ENCODE measurements at regions not wholly inside any gene's neighbourhood (a gene's known extent, or its start where the extent isn't known, plus 50 kb on each side); places are given as distances from the start of the nearest gene placed in this dataset.
"Not testable (repeated sequence)": the region's sequence is repeated elsewhere in the genome, so short reads cannot be mapped to it uniquely, and the experiment has no call there.

DNA sequence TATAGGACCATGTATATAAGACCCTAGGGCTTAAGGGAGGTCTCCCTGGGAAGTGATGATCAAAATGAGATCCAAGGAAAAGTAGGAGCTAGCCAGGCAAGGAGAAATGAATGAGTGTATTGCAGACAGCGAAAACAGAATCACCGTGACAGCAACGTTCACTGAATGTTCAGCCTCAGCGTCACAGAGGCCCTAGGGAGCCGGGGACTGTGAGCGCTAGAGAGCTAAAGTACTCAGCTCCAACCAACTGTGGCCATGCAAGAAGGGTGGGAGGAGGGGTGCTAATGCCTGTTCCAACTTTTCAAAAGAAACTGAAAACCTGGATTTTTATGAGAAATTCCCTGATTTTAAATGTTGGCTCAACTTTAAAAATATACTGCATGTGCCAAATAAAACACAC is 105.5 kb upstream of the CCND2 start:
- no peak for DNase-seq (ENCODE audit: low read depth, low spot score)
- in situ Hi-C loops (cut with HindIII; ENCODE audit: low pct_unique_long_range_greater_than_20kb, low sequenced_read_pairs): no loop called here

DNA sequence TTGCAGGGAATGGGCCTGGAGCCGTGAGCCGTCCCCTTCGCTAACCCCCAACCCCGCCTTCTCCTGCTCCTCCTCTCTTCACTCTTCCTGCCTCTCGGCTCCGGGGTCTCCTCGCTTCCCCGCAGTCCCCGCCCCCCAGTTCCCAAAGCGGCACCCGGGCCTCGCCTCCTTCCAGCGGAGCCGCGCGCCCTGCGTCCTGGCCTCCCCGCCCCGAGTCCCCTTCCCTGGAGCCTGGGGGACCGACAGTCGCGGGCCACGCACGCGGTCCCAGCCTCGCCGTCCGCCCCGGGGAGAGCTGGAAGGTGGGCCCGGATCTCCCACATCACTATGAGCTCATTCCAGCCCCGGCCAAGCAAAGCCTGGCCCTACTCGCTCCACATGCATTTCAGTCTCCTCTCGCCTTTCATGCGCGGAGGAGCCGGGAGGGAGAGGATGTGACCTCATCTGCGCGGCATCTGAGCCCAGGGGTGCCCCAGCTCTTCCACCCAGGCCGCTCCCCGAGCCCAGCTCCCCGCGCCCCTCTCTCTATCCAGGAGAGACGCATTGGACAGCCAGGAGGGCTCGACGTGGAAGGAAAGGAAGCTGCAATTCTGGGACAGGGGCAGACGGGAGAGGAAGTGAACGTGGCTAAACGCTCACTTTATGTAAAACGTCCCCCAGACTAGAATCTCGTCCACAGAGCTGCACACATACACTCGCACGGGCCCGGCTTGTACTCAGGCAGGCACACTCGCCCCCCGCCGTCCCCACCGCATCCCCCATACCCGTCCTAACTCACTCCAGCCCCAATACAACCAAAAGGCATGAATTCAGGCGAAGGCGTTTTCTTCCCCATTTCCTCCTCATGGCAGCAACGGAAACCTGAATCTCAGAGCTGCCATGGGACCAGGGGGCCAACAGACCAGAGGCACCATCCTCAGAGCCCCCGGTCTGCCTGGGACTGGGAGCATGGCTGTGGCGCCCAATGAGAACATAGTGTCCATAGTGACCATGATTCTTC is 108.7 kb upstream of the CCND2 start:
- no peak for DNase-seq (ENCODE audit: low read depth, low spot score)
- in situ Hi-C loops (cut with HindIII; ENCODE audit: low pct_unique_long_range_greater_than_20kb, low sequenced_read_pairs): no loop called here

DNA sequence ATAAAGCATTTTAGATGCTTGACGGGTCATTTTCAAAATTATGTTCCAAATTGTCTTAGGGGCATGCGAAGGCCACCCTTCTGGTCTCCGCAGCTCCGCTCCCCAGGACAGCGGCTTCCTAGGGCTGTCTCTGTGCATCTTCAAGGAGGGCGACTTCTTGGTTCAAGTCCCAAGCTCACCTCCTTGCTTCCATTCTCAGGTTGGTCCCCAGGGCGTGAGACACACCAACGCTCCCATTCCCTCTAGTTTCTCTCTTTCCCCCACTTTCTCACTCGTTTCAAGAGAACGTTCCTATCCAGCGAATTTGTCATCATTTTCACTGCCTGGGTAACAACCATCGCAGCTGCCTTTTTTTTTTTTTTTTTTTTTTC is 109.4 kb upstream of the CCND2 start:
- DNase-seq (ENCODE audit: low read depth, low spot score): no peak
- in situ Hi-C loops (cut with HindIII; ENCODE audit: low pct_unique_long_range_greater_than_20kb, low sequenced_read_pairs): no loop called here

GRCh38 chr12:4161718-4162117 is 111.8 kb upstream of the CCND2 start:
- DNase-seq (ENCODE audit: low read depth, low spot score): no peak
- in situ Hi-C loops (cut with HindIII; ENCODE audit: low pct_unique_long_range_greater_than_20kb, low sequenced_read_pairs): no loop called here

GRCh38 chr12:4160314-4161040 is 113.1 kb upstream of the CCND2 start:
- in situ Hi-C loops (cut with HindIII; ENCODE audit: low pct_unique_long_range_greater_than_20kb, low sequenced_read_pairs): no loop called here
- DNase-seq (ENCODE audit: low read depth, low spot score): no peak

- in situ Hi-C loops (cut with HindIII; ENCODE audit: low pct_unique_long_range_greater_than_20kb, low sequenced_read_pairs): no loop called here
- no peak for DNase-seq (ENCODE audit: low read depth, low spot score)
Measured at GRCh38 chr12:4159851-4160250, 113.7 kb upstream of the CCND2 start.

GRCh38 chr12:4158306-4158705 is 115.3 kb upstream of the CCND2 start:
- in situ Hi-C loops (cut with HindIII; ENCODE audit: low pct_unique_long_range_greater_than_20kb, low sequenced_read_pairs): no loop called here

DNA sequence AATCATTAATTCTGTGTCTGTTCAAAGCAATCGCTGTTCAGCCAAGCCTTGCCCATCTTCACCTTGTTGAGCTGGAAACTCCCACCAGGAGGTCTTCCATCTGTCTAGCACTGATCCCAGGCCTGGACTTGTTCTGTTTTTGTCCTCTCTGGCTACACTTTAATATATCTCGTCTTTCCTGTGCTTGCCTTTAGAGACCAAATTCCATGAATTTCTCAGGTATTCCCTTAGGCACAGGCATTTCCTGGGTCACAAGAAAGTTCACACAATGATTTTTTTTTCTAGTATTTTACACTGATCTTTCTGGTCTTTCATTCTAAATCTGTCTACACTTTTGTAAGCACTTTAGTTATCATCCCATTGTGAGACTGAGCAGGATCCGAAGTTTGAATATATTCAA is 116.4 kb upstream of the CCND2 start:
- in situ Hi-C loops (cut with HindIII; ENCODE audit: low pct_unique_long_range_greater_than_20kb, low sequenced_read_pairs): no loop called here
- no peak for DNase-seq (ENCODE audit: low read depth, low spot score)

More at GRCh38 chr12:4158306-4158705, 115.3 kb upstream of the CCND2 start:
- DNase-seq (ENCODE audit: low read depth, low spot score): no peak

- DNase-seq (ENCODE audit: low read depth, low spot score): no peak
- in situ Hi-C loops (cut with HindIII; ENCODE audit: low pct_unique_long_range_greater_than_20kb, low sequenced_read_pairs): no loop called here
Measured at GRCh38 chr12:4156317-4156716, 117.2 kb upstream of the CCND2 start.

DNA sequence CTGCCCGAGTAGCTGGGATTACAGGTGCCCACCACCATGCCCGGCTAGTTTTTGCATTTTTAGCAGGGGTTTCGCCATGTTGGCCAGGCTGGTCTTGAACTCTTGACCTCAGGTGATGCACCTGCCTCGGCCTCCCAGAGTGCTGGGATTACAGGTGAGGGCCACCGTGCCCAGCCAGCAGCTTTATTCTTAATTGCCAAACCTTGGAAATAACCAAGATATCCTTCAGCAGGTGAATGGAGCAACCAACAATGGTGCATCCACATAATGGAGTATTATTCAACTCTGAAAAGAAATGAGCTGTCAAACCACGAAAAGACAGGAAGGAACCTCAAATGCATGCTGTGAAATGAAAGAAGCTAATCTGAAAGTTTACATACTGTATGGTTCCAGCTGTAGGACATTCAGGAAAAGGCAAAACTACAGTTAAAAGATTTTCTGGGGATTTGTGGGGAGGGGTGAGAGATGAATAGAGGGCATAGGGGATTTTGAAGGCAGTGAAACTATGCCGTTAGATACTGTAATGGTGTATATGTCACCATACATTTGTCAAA is 118.8 kb upstream of the CCND2 start:
- in situ Hi-C loops (cut with HindIII; ENCODE audit: low pct_unique_long_range_greater_than_20kb, low sequenced_read_pairs): no loop called here
- no peak for DNase-seq (ENCODE audit: low read depth, low spot score)

GRCh38 chr12:4153343-4153892 is 120.1 kb upstream of the CCND2 start:
- no peak for DNase-seq (ENCODE audit: low read depth, low spot score)
- in situ Hi-C loops (cut with HindIII; ENCODE audit: low pct_unique_long_range_greater_than_20kb, low sequenced_read_pairs): no loop called here

DNA sequence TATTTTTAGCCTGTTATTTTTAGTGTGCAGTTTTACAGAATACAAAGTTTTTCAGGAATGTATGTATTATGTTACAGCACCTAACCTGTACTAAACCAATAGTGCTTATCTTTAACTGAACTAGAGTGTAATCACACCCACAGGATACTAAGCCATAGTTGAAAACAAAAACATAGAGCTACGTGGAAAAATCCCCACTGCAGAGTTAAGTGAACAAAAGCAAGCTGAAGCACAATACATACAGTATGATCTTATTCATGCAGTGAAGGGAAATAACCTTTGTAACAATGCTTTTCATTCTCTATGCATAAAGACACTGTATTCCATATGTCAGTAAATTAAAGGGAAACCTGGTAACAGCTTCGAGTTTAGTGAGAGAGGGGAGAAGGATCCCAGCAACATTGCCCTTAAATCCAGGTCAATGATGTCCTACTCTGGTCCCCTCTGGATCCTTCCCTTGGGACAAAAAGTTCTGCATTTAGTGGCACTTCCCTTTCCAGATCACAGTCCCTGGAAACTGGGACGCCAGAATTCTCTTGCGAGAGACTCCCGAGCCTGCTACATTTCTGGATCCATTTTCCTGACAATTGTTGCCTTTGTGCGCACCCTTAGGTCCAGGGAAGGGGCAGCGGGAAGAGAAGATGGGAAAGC is 121.3 kb upstream of the CCND2 start:
- in situ Hi-C loops (cut with HindIII; ENCODE audit: low pct_unique_long_range_greater_than_20kb, low sequenced_read_pairs): no loop called here
- DNase-seq (ENCODE audit: low read depth, low spot score): no peak

DNA sequence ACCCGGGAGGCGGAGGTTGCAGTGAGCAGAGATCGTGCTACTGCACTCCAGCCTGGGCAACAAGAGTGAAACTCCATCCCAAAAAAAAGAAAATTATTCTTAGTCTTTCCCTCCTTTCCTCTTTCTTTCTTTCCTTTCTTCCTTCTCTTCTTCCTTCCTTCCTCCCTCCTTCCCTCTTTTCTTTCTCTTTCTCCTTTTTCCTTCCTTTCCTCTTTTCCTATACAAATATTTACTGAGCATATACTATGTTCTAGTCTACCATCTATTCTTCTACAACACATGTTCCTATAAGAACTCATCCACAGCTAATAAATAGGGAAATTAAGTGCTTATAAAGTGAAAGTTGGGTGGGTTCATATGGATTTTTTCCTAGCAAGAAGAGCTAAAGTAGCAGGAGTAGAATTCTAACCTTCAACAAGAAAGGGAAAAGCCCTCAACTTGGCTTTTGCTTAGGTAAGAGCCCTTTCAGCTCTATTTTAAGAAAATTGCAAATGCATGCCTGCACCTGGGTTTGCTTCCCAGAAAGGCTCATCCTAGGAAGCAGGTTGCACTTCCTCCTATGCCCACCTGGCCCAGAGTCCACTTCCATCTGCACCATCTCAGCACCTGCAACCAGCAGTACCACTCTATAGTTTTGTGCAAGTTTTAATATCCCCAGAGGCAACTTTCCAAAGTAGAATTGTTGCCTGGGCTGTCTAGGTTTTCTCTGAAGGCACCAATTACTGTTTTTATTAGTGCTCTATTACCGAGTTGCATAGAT is 122.0 kb upstream of the CCND2 start:
- in situ Hi-C loops (cut with HindIII; ENCODE audit: low pct_unique_long_range_greater_than_20kb, low sequenced_read_pairs): no loop called here
- no peak for DNase-seq (ENCODE audit: low read depth, low spot score)

DNA sequence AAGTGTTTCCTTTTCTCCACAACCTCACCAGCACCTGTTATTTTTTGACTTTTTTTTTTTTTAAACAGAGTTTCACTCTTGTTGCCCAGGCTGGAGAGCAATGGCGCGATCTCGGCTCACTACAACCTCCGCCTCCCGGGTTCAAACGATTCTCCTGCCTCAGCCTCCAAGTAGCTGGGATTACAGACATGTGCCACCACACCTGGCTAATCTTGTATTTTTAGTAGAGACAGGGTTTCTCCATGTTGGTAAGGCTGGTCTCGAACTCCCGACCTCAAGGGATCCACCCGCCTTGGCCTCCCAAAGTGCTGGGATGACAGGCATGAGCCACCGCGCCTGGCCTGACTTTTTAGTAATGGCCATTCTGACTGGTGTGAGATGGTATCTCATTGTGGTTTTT is 123.2 kb upstream of the CCND2 start:
- in situ Hi-C loops (cut with HindIII; ENCODE audit: low pct_unique_long_range_greater_than_20kb, low sequenced_read_pairs); DNase-seq (ENCODE audit: low read depth, low spot score): not testable (repeated sequence)

DNA sequence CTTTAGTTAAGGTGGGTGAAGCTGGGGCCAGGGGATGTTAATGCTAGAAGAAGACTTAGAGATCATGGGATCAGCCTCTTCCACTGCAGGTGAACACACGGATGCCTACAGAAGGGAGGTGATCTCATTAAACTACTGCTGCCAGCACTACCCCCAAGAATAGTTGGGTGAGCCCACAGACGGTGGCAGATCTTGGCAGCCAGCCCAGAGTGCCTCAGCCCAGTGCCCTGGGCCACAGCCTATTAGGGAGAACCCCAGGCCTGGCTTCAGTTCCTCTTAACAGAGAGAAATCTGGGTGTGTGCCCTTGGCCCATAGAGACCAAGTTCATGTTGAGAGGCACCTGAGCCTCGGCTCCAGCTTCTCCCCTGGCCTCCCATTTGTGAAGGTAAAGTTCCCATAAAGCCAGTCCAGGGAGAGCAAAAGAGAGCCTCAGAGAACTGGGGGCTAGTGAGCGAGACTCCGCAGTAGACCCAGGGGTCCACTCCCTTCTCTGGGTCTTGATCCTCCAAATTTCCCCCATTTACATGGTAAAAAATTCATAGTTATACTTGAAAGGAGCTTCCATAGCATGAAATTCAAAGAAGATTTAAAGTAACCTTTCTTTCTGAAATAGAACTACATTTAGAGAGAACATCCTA is 125.0 kb upstream of the CCND2 start:
- in situ Hi-C loops (cut with HindIII; ENCODE audit: low pct_unique_long_range_greater_than_20kb, low sequenced_read_pairs): no loop called here
- DNase-seq (ENCODE audit: low read depth, low spot score): no peak

DNA sequence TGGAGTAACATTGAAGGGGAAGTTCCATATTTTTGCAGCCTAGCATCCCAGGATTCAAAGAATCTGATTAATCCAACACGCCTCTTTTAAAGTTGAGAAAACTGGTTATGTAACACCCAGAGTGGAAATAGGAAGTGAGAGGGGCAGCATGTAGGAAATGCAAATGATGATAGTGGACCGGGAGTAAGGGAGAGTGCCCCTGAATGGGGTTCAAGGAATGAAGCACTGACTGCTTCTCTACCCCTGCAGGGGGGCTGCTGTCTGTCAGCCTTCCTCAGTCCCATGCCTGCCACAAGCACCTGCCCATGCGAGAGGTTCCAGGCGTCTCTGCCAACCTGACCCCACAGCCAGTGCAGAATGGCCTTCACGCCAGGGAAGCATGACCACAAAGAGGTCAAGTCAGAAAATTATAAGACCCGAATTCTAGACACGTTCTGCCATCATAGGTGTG is 126.5 kb upstream of the CCND2 start:
- DNase-seq (ENCODE audit: low read depth, low spot score): no peak
- in situ Hi-C loops (cut with HindIII; ENCODE audit: low pct_unique_long_range_greater_than_20kb, low sequenced_read_pairs): no loop called here
